GM18507 (cell line): ENCODE measurements at regions not wholly inside any gene's neighbourhood (a gene's known extent, or its start where the extent isn't known, plus 50 kb on each side); places are given as distances from the start of the nearest gene placed in this dataset.

Experiments
- DNase-seq: peaks from one replicate; pipeline ENCODE4 v3.0.0; 2011; ENCODE audit warnings: low read depth; ENCODE audit not compliant: insufficient read length; ENCODE audit errors: extremely low spot score
- FAIRE-seq: peaks from 2 replicates; lab custom pipeline; 2011; peaks lifted over from hg19 to GRCh38; lab: Jason Lieb, UNC

- FAIRE-seq: no peak
- DNase-seq: no peak
These were observed 355.3 kb upstream of the CELF4 start for GRCh38 chr18:37920865-37921264.

- FAIRE-seq: no peak
- DNase-seq: no peak
These were observed 347.5 kb upstream of the CELF4 start for GRCh38 chr18:37913051-37913450.

- no peak for DNase-seq
- FAIRE-seq: no peak
These were observed 336.7 kb upstream of the CELF4 start for GRCh38 chr18:37902344-37902743.

- DNase-seq (no peak), FAIRE-seq (no peak)
These were observed 334.7 kb upstream of the CELF4 start for GRCh38 chr18:37900326-37900725.

GRCh38 chr18:37889963-37890362 lies 324.4 kb upstream of the CELF4 start:
- FAIRE-seq (no peak), DNase-seq (no peak)

GRCh38 chr18:37874721-37875120 lies 309.1 kb upstream of the CELF4 start:
- FAIRE-seq (no peak), DNase-seq (no peak)

- FAIRE-seq: no peak
- no peak for DNase-seq
These were observed 307.8 kb upstream of the CELF4 start for GRCh38 chr18:37873416-37873815.

GRCh38 chr18:37872562-37872961 lies 307.0 kb upstream of the CELF4 start:
- FAIRE-seq (no peak), DNase-seq (no peak)

GRCh38 chr18:37871561-37871960 lies 306.0 kb upstream of the CELF4 start:
- DNase-seq: no peak
- FAIRE-seq: no peak

GRCh38 chr18:37869051-37869450 lies 303.5 kb upstream of the CELF4 start:
- FAIRE-seq: no peak
- DNase-seq: no peak

GRCh38 chr18:37864122-37864521 lies 298.5 kb upstream of the CELF4 start:
- DNase-seq (no peak), FAIRE-seq (no peak)

- no peak for DNase-seq
- FAIRE-seq: no peak
These were observed 296.4 kb upstream of the CELF4 start for GRCh38 chr18:37861981-37862380.

GRCh38 chr18:37854396-37854795 lies 288.8 kb upstream of the CELF4 start:
- no peak for DNase-seq
- FAIRE-seq: no peak

- no peak for FAIRE-seq
- no peak for DNase-seq
These were observed 288.1 kb upstream of the CELF4 start for GRCh38 chr18:37853706-37854105.

GRCh38 chr18:37852464-37852863 lies 286.9 kb upstream of the CELF4 start:
- no peak for FAIRE-seq
- no peak for DNase-seq

GRCh38 chr18:37847544-37847943 lies 281.9 kb upstream of the CELF4 start:
- no peak for DNase-seq

GRCh38 chr18:37846996-37847395 lies 281.4 kb upstream of the CELF4 start:
- FAIRE-seq: no peak

More at GRCh38 chr18:37847544-37847943, 281.9 kb upstream of the CELF4 start:
- no peak for FAIRE-seq

GRCh38 chr18:37845498-37845897 lies 279.9 kb upstream of the CELF4 start:
- DNase-seq: no peak
- no peak for FAIRE-seq

More at GRCh38 chr18:37846996-37847395, 281.4 kb upstream of the CELF4 start:
- no peak for DNase-seq

- no peak for DNase-seq
- FAIRE-seq: no peak
These were observed 278.8 kb upstream of the CELF4 start for GRCh38 chr18:37844209-37844970.

GRCh38 chr18:37838083-37838482 lies 272.5 kb upstream of the CELF4 start:
- DNase-seq: no peak
- FAIRE-seq: no peak

- DNase-seq: no peak
- no peak for FAIRE-seq
These were observed 270.7 kb upstream of the CELF4 start for GRCh38 chr18:37836071-37836970.
